ENCODE measurements at regions not wholly inside any gene's neighbourhood (a gene's known extent, or its start where the extent isn't known, plus 50 kb on each side); places are given as distances from the start of the nearest gene placed in this dataset.

DNA sequence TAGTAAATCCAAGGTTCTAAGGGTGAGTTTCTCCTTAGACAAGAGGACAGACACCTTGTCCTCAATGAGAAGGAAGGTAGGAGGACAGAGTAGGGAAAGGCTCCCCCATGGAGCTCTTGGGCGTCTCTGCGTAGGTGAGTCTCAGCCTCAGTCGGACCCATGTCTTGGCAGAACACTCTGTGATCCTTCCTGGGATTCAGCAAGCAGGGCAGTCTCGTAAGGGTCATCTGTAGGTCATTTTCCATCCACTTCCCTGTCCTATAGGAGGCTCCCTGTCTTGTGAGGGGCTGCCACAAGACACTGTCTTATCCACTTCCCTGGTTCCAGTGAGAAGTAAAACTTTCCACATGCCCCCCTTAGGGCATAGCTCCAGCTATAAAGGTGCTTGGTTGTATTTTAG lies 122.6 kb upstream of the TWIST2 start:
- Histone ChIP-seq H3K9ac (ENCODE audit: insufficient read depth in 1 of 2, low read length in 2 of 2) (no peak overlapping the region), H3K4me3 (no peak overlapping the region), H3K36me3 (ENCODE audit: control insufficient read depth in 4 of 4, insufficient read depth in 4 of 4, low read length in 4 of 4) (no peaks in the 10 kb centered on the region), H3K27ac (ENCODE audit: low read depth in 1 of 2, low read length in 1 of 2) (no peak overlapping the region), H3K9me3 (ENCODE audit: control insufficient read depth in 4 of 4, insufficient read depth in 3 of 4, low read length in 3 of 4) (peaks cover 0 to 1% (median 0%) of the 10 kb centered on the region in 4 donors), H3K27me3 (ENCODE audit: control insufficient read depth in 3 of 3, insufficient read depth in 3 of 3, low read length in 2 of 3) (peaks cover 0 to 3% (median 0%) of the 10 kb centered on the region in 3 donors), H3K4me1 (ENCODE audit: control insufficient read depth in 5 of 5, insufficient read depth in 5 of 5, low read length in 5 of 5) (peaks cover 0 to 14% (median 4%) of the 10 kb centered on the region in 5 donors)
- DNase-seq (no peak), ATAC-seq (ENCODE audit: insufficient read depth, low FRiP score) (no peak)
- WGBS, 2 donors: 81 to 87% methylated on average over 4 of the region's 4 CpGs
- TF ChIP-seq, protein P1, sequence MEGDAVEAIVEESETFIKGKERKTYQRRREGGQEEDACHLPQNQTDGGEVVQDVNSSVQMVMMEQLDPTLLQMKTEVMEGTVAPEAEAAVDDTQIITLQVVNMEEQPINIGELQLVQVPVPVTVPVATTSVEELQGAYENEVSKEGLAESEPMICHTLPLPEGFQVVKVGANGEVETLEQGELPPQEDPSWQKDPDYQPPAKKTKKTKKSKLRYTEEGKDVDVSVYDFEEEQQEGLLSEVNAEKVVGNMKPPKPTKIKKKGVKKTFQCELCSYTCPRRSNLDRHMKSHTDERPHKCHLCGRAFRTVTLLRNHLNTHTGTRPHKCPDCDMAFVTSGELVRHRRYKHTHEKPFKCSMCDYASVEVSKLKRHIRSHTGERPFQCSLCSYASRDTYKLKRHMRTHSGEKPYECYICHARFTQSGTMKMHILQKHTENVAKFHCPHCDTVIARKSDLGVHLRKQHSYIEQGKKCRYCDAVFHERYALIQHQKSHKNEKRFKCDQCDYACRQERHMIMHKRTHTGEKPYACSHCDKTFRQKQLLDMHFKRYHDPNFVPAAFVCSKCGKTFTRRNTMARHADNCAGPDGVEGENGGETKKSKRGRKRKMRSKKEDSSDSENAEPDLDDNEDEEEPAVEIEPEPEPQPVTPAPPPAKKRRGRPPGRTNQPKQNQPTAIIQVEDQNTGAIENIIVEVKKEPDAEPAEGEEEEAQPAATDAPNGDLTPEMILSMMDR (IDR thresholded peaks at IDR 0.05; ENCODE audit: control extremely low read depth, extremely low read depth): no peak

GRCh38 chr2:238726670-238727584 lies 121.0 kb upstream of the TWIST2 start:
- H3K4me1 ChIP-seq (ENCODE audit: control insufficient read depth in 5 of 5, insufficient read depth in 5 of 5, low read length in 5 of 5): peaks cover 0 to 14% (median 4%) of the 10 kb centered on the region in 5 donors
- TF ChIP-seq, protein P1 (IDR thresholded peaks at IDR 0.05; ENCODE audit: control extremely low read depth, extremely low read depth): no peak
- DNase-seq (no peak), ATAC-seq (ENCODE audit: insufficient read depth, low FRiP score) (no peak)
- no peak overlapping the region for H3K27ac ChIP-seq (ENCODE audit: low read depth in 1 of 2, low read length in 1 of 2)
- WGBS, 2 donors: 80 to 83% methylated on average over 17 of the region's 17 CpGs
- H3K27me3 ChIP-seq (ENCODE audit: control insufficient read depth in 3 of 3, insufficient read depth in 3 of 3, low read length in 2 of 3): no peaks in the 10 kb centered on the region
- peaks cover 0 to 1% (median 0%) of the 10 kb centered on the region in 4 donors for H3K9me3 ChIP-seq (ENCODE audit: control insufficient read depth in 4 of 4, insufficient read depth in 3 of 4, low read length in 3 of 4)
- no peaks in the 10 kb centered on the region for H3K36me3 ChIP-seq (ENCODE audit: control insufficient read depth in 4 of 4, insufficient read depth in 4 of 4, low read length in 4 of 4)
- no peak overlapping the region for H3K4me3 ChIP-seq
- no peak overlapping the region for H3K9ac ChIP-seq (ENCODE audit: insufficient read depth in 1 of 2, low read length in 2 of 2)

DNA sequence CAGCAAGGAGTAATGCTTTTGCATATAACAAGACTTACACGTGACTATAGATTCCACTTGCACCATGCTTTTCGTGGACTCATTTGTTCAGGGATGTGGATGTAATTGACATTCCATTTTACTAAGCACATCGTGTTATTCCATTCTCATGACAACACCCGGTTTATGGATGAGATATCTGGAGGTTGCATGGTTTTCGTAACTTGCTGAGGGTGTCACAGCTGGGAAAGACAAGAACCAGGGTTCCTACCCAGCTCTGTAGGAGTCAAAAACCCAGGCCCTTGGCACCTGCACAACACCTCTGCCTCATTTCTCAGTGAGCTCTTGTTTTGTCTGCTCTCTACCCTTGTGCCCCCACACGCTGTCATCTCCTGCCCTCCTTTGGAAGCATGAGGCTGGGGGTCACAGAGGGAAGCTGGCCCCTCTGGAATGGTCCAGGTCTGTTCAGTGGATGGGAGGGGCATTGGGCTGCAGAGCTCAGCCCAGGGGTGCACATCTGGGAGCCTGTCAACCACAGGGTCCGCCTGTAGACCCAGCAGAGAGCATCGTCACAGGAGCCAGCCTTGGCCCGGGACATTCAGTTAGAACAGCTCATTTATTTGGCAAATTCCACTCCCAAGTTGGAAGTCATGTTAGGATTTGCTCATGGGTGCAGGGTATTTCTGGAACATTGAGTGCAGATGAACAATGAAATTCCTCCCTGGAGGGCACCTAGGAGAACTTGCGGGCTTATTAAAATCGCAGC lies 120.1 kb upstream of the TWIST2 start:
- peak; percentile 25 for ATAC-seq (ENCODE audit: insufficient read depth, low FRiP score)
- peaks cover 0 to 14% (median 4%) of the 10 kb centered on the region in 5 donors for H3K4me1 ChIP-seq (ENCODE audit: control insufficient read depth in 5 of 5, insufficient read depth in 5 of 5, low read length in 5 of 5)
- no peak overlapping the region for H3K4me3 ChIP-seq
- no peak for DNase-seq
- WGBS, 2 donors: 71 to 76% methylated on average over 11 of the region's 11 CpGs
- TF ChIP-seq, protein P1 (IDR thresholded peaks at IDR 0.05; ENCODE audit: control extremely low read depth, extremely low read depth): no peak
- peaks cover 0 to 1% (median 0%) of the 10 kb centered on the region in 4 donors for H3K9me3 ChIP-seq (ENCODE audit: control insufficient read depth in 4 of 4, insufficient read depth in 3 of 4, low read length in 3 of 4)
- no peaks in the 10 kb centered on the region for H3K27me3 ChIP-seq (ENCODE audit: control insufficient read depth in 3 of 3, insufficient read depth in 3 of 3, low read length in 2 of 3)
- no peak overlapping the region for H3K9ac ChIP-seq (ENCODE audit: insufficient read depth in 1 of 2, low read length in 2 of 2)
- H3K36me3 ChIP-seq (ENCODE audit: control insufficient read depth in 4 of 4, insufficient read depth in 4 of 4, low read length in 4 of 4): no peaks in the 10 kb centered on the region
- H3K27ac ChIP-seq (ENCODE audit: low read depth in 1 of 2, low read length in 1 of 2): peak overlapping the region in 1 of 2 donors; percentile 85
